Esophagus (tissue), 2 donors: ENCODE measurements at regions not wholly inside any gene's neighbourhood (a gene's known extent, or its start where the extent isn't known, plus 50 kb on each side); places are given as distances from the start of the nearest gene placed in this dataset.

Experiments
- H3K27ac ChIP-seq, 2 donors: one replicate each; pipeline ENCODE4 v1.5.1; 2013; ENCODE audit warnings: low read depth in 2 of 2, mild to moderate bottlenecking in 2 of 2, inconsistent platforms in 1 of 2, low read length in 1 of 2, moderate library complexity in 1 of 2
- H3K27me3 ChIP-seq, 2 donors: one replicate each; pipeline ENCODE4 v1.6.1; 2013; ENCODE audit warnings: low read length in 2 of 2, control low read depth in 1 of 2, mild to moderate bottlenecking in 1 of 2; ENCODE audit not compliant: insufficient read depth in 2 of 2, control insufficient read depth in 1 of 2
- H3K36me3 ChIP-seq, 2 donors: one replicate each; pipeline ENCODE4 v1.6.1; 2013; ENCODE audit warnings: low read length in 1 of 2; ENCODE audit not compliant: control insufficient read depth in 2 of 2, insufficient read depth in 2 of 2
- H3K4me1 ChIP-seq, 2 donors: one replicate each; pipeline ENCODE4 v1.6.1; 2013; ENCODE audit warnings: low read length in 1 of 2; ENCODE audit not compliant: control insufficient read depth in 2 of 2, insufficient read depth in 2 of 2
- H3K4me3 ChIP-seq, 2 donors: one replicate each; pipeline ENCODE4 v1.5.1; 2013; ENCODE audit warnings: low read length in 2 of 2, mild to moderate bottlenecking in 2 of 2, low read depth in 1 of 2, moderate library complexity in 1 of 2
- H3K9me3 ChIP-seq, 2 donors: one replicate each; pipeline ENCODE4 v1.6.1; 2013; ENCODE audit warnings: mild to moderate bottlenecking in 2 of 2, low read depth in 1 of 2, low read length in 1 of 2, moderate library complexity in 1 of 2; ENCODE audit not compliant: control insufficient read depth in 2 of 2, insufficient read depth in 1 of 2
- WGBS, 2 donors: extraction: QIAGEN DNeasy Blood & Tissue Kit; methylation state at CpG; one replicate each; pipeline ENCODE4 v1.1.7; 2013; 5-methylcytosine and 5-hydroxymethylcytosine counted together
- donor health status: healthy with polysubstance abuse.
- donor health status: Bipolar disorder and iron deficiency.

DNA sequence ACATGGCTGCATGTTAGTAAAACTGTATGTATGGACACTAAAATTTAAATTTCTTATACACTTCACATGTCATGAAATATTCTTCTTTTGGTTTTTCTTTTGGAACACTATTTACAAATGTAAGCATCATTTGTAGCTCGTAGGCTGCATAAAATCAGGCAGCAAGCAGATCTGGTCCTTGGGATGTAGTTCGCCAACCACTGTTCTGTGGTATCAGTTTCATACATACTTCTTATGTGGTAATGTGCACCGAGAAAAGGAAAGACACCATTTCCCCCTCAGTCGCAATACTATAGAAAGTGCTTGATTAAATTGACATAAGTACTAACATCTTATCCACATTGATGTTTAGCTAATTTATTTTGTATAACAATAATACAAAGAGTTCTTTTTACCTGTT, 274.4 kb upstream of the VCX start:
- Histone ChIP-seq H3K4me1 (no peaks in the 10 kb centered on the region), H3K4me3 (no peak overlapping the region), H3K27ac (no peak overlapping the region), H3K36me3 (no peaks in the 10 kb centered on the region), H3K9me3 (no peaks in the 10 kb centered on the region), H3K27me3 (no peaks in the 10 kb centered on the region)
- WGBS, 2 donors = 85 to 86% methylated on average over 4 of the region's 4 CpGs

DNA sequence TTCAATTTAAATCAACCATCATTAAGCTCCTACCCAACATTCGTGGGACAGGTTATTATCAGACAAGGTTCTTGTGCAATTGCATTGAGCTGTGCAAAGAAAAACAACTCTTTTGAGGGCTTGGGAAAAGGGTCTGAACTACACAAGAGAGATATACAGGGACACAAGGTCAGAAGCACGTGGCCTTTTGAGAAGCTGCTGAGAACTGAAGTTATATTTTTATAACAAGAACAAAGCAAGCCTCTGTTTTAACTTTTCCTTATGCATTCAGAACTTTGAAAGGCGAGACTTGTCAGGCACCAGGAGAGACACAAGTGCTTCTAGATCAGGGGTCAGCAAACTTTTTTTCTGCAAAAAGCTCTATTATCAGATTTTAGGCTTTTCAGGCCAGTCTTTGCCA, 274.8 kb upstream of the VCX start:
- WGBS, 2 donors = 39 to 52% methylated on average over 3 of the region's 3 CpGs
- Histone ChIP-seq H3K36me3 (no peaks in the 10 kb centered on the region), H3K27ac (no peak overlapping the region), H3K4me1 (no peaks in the 10 kb centered on the region), H3K9me3 (no peaks in the 10 kb centered on the region), H3K27me3 (no peaks in the 10 kb centered on the region), H3K4me3 (no peak overlapping the region)

DNA sequence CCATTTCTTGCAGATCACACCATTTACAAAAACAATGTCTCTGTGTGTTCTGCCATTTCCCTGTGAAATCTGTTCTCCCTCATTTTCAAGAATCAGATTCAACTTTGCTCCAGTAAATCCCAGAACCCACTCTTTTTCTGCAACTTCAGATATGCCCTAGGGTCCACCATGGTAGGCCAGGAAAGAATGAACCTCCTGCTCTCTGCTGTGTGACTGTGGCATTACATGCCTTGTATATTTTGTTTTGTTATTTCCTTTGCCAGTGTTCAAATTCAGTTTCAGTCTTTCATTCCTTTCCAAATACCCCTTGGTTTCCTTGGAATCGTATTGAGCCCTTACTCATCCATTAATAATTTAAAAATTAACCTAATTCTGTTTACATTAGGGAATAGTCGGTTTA, 290.2 kb upstream of the VCX start:
- Histone ChIP-seq H3K36me3 (no peaks in the 10 kb centered on the region), H3K27ac (no peak overlapping the region), H3K4me1 (no peaks in the 10 kb centered on the region), H3K4me3 (no peak overlapping the region), H3K9me3 (no peaks in the 10 kb centered on the region), H3K27me3 (no peaks in the 10 kb centered on the region)
- WGBS, 2 donors = 49 to 52% methylated on average over 2 of the region's 2 CpGs

DNA sequence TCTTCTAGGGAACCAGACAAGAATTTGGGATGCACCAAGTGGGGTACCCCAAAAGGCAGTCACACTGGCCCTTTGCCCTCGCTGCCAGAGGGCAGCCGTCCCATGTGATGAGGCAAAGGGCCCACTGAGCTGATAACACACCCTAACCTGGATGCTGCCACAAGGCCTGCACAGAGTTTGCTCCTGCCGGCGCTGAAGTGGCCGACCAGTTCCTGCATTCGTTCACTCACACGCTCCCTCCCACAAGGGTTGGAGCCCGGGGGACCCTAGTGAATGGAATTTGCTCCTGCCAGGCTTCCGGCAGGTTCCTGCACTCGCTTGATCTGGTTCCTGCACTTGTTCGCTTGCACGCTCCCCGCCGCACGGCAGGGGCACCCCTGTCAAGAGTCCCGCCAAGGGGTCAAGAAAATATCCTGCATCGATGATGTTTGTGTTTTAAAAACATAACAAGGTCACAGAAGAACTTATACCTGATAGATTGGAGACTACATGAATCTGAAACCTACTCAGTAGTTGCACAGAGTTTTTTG, 296.4 kb upstream of the VCX start:
- whole genome bisulfite sequencing, 2 donors = 95% methylated on average over 17 of the region's 17 CpGs
- H3K4me1 ChIP-seq = no peaks in the 10 kb centered on the region
- H3K9me3 ChIP-seq = no peaks in the 10 kb centered on the region
- H3K36me3 ChIP-seq = no peaks in the 10 kb centered on the region
- no peak overlapping the region for H3K4me3 ChIP-seq
- H3K27ac ChIP-seq = no peak overlapping the region
- H3K27me3 ChIP-seq = no peaks in the 10 kb centered on the region

DNA sequence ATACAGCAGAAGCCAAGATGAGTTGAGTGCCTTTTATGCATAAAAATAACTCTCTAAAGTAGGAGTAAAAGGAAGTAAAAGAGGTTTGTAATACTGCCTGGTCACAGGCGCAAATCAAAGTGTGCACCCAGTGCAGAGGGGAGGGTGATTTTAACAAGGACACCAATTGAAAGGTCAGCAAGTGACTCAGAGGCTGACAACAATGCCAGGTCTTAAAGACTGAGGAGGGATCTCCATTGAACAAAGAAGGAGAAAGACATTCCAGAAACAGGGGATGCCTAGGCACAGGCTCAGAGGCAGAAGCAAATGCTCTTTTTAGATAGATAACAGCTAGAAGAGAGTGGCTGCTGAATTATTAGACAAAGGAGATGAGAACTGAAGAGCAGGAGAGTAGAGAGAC, 297.4 kb upstream of the VCX start:
- WGBS, 2 donors = 78 to 91% methylated on average over 1 of the region's 1 CpG
- Histone ChIP-seq H3K9me3 (no peaks in the 10 kb centered on the region), H3K36me3 (no peaks in the 10 kb centered on the region)

DNA sequence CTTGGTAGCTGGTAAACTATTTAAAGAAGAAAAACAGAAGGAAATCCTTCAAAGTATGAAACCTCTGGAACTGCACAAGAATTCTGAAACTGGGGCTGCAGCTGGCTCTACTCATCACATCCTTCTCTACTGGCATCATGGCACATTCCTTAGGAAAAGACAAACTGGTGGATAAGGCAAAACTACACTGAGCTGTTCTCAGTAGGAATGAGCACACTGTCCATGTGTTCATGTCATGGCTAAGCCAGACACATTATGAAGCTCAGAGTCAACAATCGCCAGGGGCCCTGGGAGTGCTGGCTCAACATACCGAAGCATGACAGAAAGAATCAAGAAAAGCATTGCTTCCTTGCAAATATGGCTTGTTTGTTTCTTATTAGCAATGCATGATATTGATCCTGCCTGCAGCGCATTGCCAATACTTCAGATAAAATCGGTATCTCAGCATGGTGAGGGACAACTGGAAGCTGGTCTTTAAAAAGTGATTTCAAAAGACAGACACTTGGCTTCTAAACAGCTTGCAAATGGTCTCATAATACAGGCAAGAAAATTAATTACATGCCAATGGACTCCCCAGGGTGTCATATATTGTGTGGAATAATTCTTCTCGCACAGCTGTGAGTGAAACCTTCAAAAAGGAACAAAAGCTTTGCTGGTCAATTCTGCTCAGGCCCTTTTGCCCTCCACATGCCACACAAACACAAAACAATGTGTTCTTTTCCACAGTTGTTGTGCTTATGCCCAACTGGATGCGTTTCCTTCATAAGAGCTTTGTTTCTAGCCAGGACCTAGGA, 300.2 kb upstream of the VCX start:
- Histone ChIP-seq H3K36me3 (no peaks in the 10 kb centered on the region), H3K9me3 (no peaks in the 10 kb centered on the region), H3K4me3 (no peak overlapping the region), H3K4me1 (no peaks in the 10 kb centered on the region), H3K27ac (no peak overlapping the region), H3K27me3 (no peaks in the 10 kb centered on the region)
- 75 to 81% methylated on average over 6 of the region's 6 CpGs for WGBS, 2 donors

More for the DNA sequence above, 297.4 kb upstream of the VCX start:
- Histone ChIP-seq H3K27ac (no peak overlapping the region), H3K4me3 (no peak overlapping the region), H3K27me3 (no peaks in the 10 kb centered on the region), H3K4me1 (no peaks in the 10 kb centered on the region)

DNA sequence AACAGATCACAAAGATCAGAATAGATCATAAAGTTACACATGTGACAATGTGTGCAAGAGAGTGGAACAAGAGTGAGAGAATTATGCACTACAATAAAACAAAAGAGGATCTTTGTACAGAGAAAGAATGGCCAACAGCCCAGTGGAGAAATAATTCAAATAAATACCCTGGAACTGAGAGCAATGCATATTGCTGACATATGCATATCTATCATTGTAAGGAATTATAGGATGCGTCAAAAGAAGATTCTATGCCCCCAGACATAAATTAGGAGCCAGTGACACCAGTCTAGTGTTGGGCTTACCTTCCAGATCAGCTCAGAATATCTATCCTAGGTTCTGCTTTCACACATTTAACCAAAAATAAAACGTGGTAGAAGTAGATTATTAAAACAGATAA, 320.1 kb upstream of the VCX start:
- WGBS, 2 donors = 72 to 77% methylated on average over 2 of the region's 2 CpGs

DNA sequence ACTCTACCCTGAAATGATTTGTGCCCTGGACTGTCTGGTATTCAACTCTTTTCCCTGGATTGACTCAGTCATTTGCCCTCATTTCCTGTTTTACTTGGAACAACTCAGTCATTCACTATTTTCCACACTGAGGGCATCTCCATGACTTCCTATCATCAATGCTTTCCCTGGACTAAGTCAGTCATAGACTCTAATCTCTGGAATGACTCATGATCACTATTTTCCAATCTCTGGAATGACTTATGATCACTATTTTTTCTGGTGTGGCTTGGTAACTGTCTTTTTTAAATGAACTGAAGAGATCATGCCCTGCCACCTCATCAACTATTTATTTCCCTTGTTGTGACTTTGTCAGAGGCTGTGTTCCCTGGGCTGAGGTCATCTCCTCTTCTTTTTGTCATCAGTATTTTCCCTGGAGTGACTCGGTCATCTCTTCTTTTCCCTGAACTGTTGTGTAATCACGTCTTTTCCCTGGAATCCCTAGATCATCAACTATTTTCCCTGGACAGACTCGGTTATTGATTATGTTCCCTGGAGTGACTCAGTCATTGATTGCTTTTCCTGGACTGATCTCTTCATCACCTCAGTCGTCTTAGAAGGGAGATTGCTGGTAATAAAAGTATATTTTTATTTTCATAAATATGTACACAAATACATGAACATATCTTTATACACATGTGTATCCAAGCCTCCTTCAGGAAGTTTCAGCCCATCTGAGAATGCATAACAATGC, 327.1 kb upstream of the VCX start:
- no peaks in the 10 kb centered on the region for H3K27me3 ChIP-seq
- H3K27ac ChIP-seq = no peak overlapping the region
- no peak overlapping the region for H3K4me3 ChIP-seq
- no peaks in the 10 kb centered on the region for H3K36me3 ChIP-seq
- 59 to 68% methylated on average over 4 of the region's 4 CpGs for whole genome bisulfite sequencing, 2 donors
- no peaks in the 10 kb centered on the region for H3K9me3 ChIP-seq
- no peaks in the 10 kb centered on the region for H3K4me1 ChIP-seq

More for the DNA sequence above, 320.1 kb upstream of the VCX start:
- Histone ChIP-seq H3K27me3 (no peaks in the 10 kb centered on the region), H3K27ac (no peak overlapping the region), H3K4me3 (no peak overlapping the region), H3K36me3 (no peaks in the 10 kb centered on the region), H3K9me3 (no peaks in the 10 kb centered on the region), H3K4me1 (no peaks in the 10 kb centered on the region)

DNA sequence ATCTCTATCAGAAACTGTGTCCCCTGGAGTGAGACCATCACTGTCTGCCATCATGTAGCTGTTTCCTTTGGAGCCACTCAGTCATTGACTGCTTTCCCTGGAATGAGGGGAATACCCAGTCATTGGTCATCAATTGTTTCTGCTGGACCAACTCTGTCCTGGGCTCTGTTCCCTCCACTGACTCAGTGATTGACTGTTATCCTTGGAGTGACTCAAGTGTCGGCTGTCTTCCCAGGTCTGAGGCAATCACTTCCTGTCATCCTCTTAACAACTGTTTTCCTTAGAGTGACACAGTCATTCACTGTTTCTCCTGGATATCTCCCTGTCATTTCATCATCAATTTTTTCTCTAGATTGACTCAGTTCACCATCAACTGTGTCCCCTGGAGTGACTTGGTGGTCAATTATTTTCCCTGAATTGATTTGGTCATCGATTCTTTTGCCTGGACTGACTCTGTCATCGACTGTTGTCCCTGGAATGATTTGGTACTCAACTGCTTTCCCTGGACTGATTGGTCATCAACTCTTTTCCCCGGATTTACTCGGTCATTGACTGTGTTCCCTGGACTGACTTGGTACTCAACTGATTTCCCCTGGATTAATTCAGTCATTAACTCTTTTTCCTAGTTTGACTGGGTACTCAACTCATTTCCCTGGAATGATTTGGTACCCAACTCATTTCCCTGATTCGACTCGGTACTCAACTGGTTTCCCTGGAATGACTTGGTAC, 327.9 kb upstream of the VCX start:
- Histone ChIP-seq H3K27ac (no peak overlapping the region), H3K9me3 (no peaks in the 10 kb centered on the region), H3K4me3 (no peak overlapping the region), H3K4me1 (no peaks in the 10 kb centered on the region), H3K27me3 (no peaks in the 10 kb centered on the region), H3K36me3 (no peaks in the 10 kb centered on the region)
- 84 to 85% methylated on average over 7 of the region's 7 CpGs for WGBS, 2 donors
